SK-N-SH treated with all-trans-retinoic acid at 6 μM for 48 hours (cell line): ENCODE measurements at regions not wholly inside any gene's neighbourhood (a gene's known extent, or its start where the extent isn't known, plus 50 kb on each side); places are given as distances from the start of the nearest gene placed in this dataset.

Experiments
- ATAC-seq: fragments of 200-7000 bp; cut with Tn5 transposase; 3 replicates; pipeline ENCODE4 v1.9.1; 2020; ENCODE audit warnings: mild to moderate bottlenecking, moderate library complexity
- ARNTL ChIP-seq: fragments of 450-650 bp; formaldehyde crosslinking; IDR thresholded peaks from 2 replicates; pipeline ENCODE4 v1.5.0; 2020; ENCODE audit warnings: low read depth, mild to moderate bottlenecking, moderate library complexity, borderline replicate concordance
- BACH2 ChIP-seq: fragments of 250-450 bp; sonication (Bioruptor Pico); IDR thresholded peaks from 2 replicates; pipeline ENCODE4 v1.9.0; 2021; ENCODE audit warnings: mild to moderate bottlenecking, borderline replicate concordance
- CREB5 ChIP-seq: fragments of 250-450 bp; sonication (Bioruptor Pico); IDR thresholded peaks from 2 replicates; pipeline ENCODE4 v1.5.1; 2020; ENCODE audit warnings: low read depth, mild to moderate bottlenecking, moderate library complexity
- CSDC2 ChIP-seq: fragments of 250-450 bp; sonication (Bioruptor Pico); IDR thresholded peaks from 2 replicates; pipeline ENCODE4 v1.5.0; 2020; ENCODE audit warnings: mild to moderate bottlenecking, moderate library complexity
- CSRNP3 ChIP-seq: fragments of 250-450 bp; sonication (Bioruptor Pico); IDR thresholded peaks from 2 replicates; pipeline ENCODE4 v1.5.1; 2021; ENCODE audit warnings: mild to moderate bottlenecking, moderate library complexity
- ESRRG ChIP-seq: fragments of 250-450 bp; sonication (Bioruptor Pico); IDR thresholded peaks from 2 replicates; pipeline ENCODE4 v1.6.1; 2021; ENCODE audit warnings: mild to moderate bottlenecking
- GLIS3 ChIP-seq: fragments of 250-450 bp; sonication (Bioruptor Pico); IDR thresholded peaks from 2 replicates; pipeline ENCODE4 v1.5.0; 2020; ENCODE audit warnings: mild to moderate bottlenecking, moderate library complexity
- ISL1 ChIP-seq: fragments of 250-450 bp; sonication (Bioruptor Pico); IDR thresholded peaks from 2 replicates; pipeline ENCODE4 v2.1.2; 2022; ENCODE audit warnings: mild to moderate bottlenecking, moderate library complexity
- OSR1 ChIP-seq: fragments of 250-450 bp; sonication (Bioruptor Pico); IDR thresholded peaks from 2 replicates; pipeline ENCODE4 v1.8.0; 2022; ENCODE audit warnings: moderate library complexity, mild to moderate bottlenecking, inconsistent platforms
- PATZ1 ChIP-seq: fragments of 250-450 bp; sonication (Bioruptor Pico); IDR thresholded peaks from 2 replicates; pipeline ENCODE4 v1.8.0; 2020; ENCODE audit warnings: mild to moderate bottlenecking, moderate library complexity, borderline replicate concordance
- PPARA ChIP-seq: fragments of 250-450 bp; sonication (Bioruptor Pico); IDR thresholded peaks from 2 replicates; pipeline ENCODE4 v1.5.0; 2020; ENCODE audit warnings: mild to moderate bottlenecking, borderline replicate concordance
- RARB ChIP-seq: fragments of 250-450 bp; sonication (Bioruptor Pico); IDR thresholded peaks from 2 replicates; pipeline ENCODE4 v1.8.0; 2021; ENCODE audit warnings: mild to moderate bottlenecking, moderate library complexity
- SNAI2 ChIP-seq: fragments of 250-450 bp; sonication (Bioruptor Pico); IDR thresholded peaks from 2 replicates; pipeline ENCODE4 v1.5.0; 2020; ENCODE audit warnings: mild to moderate bottlenecking, moderate library complexity
- TCF4 ChIP-seq: fragments of 250-450 bp; sonication (Bioruptor Pico); IDR thresholded peaks from 2 replicates; pipeline ENCODE4 v1.8.0; 2021; ENCODE audit warnings: mild to moderate bottlenecking, moderate library complexity, borderline replicate concordance
- TOX ChIP-seq: fragments of 250-450 bp; sonication (Bioruptor Pico); IDR thresholded peaks from 2 replicates; pipeline ENCODE4 v1.8.0; 2021; ENCODE audit warnings: mild to moderate bottlenecking, moderate library complexity, borderline replicate concordance
- TSHZ2 ChIP-seq: fragments of 250-450 bp; sonication (Bioruptor Pico); IDR thresholded peaks from 2 replicates; pipeline ENCODE4 v1.5.0; 2020; ENCODE audit warnings: mild to moderate bottlenecking, moderate library complexity
- ZFP3 ChIP-seq: fragments of 250-450 bp; sonication (Bioruptor Pico); IDR thresholded peaks from 2 replicates; pipeline ENCODE4 v1.5.0; 2020; ENCODE audit warnings: mild to moderate bottlenecking, moderate library complexity
- ZFP30 ChIP-seq: fragments of 450-650 bp; formaldehyde crosslinking; IDR thresholded peaks from 2 replicates; pipeline ENCODE4 v1.5.0; 2022; ENCODE audit warnings: mild to moderate bottlenecking, moderate library complexity
- ZNF70 ChIP-seq: fragments of 450-650 bp; formaldehyde crosslinking; IDR thresholded peaks from 2 replicates; pipeline ENCODE4 v1.5.0; 2020; ENCODE audit warnings: mild to moderate bottlenecking, moderate library complexity
- ZNF8 ChIP-seq: fragments of 450-650 bp; formaldehyde crosslinking; IDR thresholded peaks from 2 replicates; pipeline ENCODE4 v1.5.0; 2020; ENCODE audit warnings: mild to moderate bottlenecking, moderate library complexity

DNA sequence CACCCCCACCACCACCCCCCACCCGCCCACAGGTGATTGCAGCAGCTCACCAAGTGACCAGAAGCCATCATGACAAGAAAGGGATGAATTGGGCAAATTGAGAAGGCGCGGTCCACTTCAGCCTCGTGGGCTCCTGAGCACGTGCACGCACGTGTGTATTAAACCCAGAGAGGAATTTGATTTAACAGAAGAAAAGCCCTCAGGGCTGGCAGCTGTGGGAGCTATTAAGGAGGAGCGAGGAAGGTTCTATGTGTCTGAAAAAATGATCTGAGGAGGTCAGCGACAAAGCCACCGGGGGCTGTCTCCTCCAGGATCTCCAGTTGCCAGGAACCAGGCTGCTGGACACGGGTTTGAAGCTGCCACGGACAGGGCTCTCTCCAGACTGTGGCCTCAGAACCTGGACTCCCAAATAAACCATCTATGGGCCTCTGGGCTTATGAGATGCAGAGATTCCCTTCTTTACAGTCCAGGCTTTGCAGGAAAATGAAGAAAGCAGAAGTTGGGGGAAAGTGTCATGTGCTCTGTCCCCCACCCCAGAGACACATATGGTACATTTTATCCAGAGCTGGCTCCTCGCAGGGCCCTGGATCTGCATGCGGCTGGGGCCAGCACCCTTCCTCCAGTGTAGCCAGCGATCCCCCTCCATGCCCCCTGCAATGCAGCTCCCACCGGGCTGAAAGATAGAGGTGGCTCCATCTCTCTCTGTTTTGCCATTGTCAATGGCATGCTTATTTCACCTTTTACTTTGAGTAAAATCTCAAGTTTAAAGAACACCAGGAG, 219.7 kb upstream of the RPL38 start:
- TF ChIP-seq ZFP30 (CRISPR knock-in tag) (no peak), PATZ1 (CRISPR knock-in tag) (no peak), TCF4 (no peak), PPARA (CRISPR knock-in tag) (no peak), ZNF8 (CRISPR knock-in tag) (no peak), TOX (CRISPR knock-in tag) (no peak), ISL1 (CRISPR knock-in tag) (no peak), CSDC2 (no peak), OSR1 (no peak), RARB (CRISPR knock-in tag) (no peak), TSHZ2 (CRISPR knock-in tag) (no peak), ZFP3 (CRISPR knock-in tag) (no peak), BACH2 (no peak), GLIS3 (CRISPR knock-in tag) (no peak), ARNTL (CRISPR knock-in tag) (no peak), CREB5 (CRISPR knock-in tag) (no peak), SNAI2 (no peak), CSRNP3 (CRISPR knock-in tag) (no peak), ESRRG (CRISPR knock-in tag) (no peak)
- no peak for ATAC-seq

DNA sequence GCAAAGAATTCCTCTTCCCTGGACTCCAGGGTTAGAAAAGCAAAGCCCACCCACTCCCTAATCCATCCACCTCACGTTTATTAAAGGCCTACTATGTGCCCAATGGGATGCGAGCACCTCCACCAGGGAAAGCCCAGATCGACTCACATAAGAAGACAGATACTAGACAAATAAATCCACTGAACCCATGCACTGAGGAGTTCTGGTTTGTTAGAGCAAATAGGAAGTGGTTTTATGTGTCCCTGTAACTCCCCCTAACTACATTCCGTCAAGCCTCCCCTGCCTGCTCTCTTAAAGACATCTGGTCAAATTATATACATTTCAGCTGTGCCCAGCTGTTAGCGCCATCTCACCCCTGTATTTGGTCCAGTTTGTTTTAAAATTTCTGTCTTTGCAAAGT, 218.5 kb upstream of the RPL38 start:
- TF ChIP-seq CSRNP3 (CRISPR knock-in tag) (no peak), ARNTL (CRISPR knock-in tag) (no peak), TOX (CRISPR knock-in tag) (no peak), PATZ1 (CRISPR knock-in tag) (no peak), ZNF8 (CRISPR knock-in tag) (no peak), ZFP3 (CRISPR knock-in tag) (no peak), ZFP30 (CRISPR knock-in tag) (no peak), ZNF70 (CRISPR knock-in tag) (no peak), ISL1 (CRISPR knock-in tag) (no peak), TSHZ2 (CRISPR knock-in tag) (no peak)
- ATAC-seq = no peak
